Right ventricle myocardium superior (tissue), 1 donor: ENCODE measurements at regions not wholly inside any gene's neighbourhood (a gene's known extent, or its start where the extent isn't known, plus 50 kb on each side); places are given as distances from the start of the nearest gene placed in this dataset.

Source experiments
- ATAC-seq: fragments of 200-7000 bp; cut with Tn5 transposase; one replicate; pipeline ENCODE4 v1.9.1; 2020; ENCODE audit warnings: mild to moderate bottlenecking; ENCODE audit not compliant: poor library complexity
- DNase-seq: peaks from one replicate; pipeline ENCODE4 v3.0.0-alpha.2; 2020
- intact Hi-C: fragments of 100-400 bp; cut with DNase I; formaldehyde crosslinking; loops from one replicate; pipeline ENCODE4 v1.11.2; 2022
- donor health status: DM: no; HTN: yes; CAD: no; lungs with severe emphysema.

DNA sequence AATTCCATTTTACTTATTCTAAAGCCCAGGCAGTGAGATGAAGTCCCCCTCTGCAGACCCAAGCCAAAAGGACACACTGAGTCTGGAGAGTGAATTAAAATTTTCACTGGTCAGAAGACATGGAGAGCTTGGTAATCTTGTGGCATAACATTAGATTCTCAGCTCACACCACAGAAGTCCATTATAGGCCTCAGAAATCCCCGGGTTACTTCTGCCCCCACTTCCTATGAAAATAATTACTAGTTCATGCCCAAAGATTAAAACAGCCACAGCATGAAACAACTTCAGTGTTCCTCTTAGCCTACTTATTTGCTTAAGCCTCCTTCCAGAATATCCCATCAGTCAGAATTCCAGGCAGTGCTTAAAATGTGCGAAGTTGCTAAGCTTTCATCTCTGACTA, 123.3 kb downstream of the ZC3H11B start:
- ATAC-seq (no peak), DNase-seq (no peak)
- intact Hi-C loops = no loop called here

DNA sequence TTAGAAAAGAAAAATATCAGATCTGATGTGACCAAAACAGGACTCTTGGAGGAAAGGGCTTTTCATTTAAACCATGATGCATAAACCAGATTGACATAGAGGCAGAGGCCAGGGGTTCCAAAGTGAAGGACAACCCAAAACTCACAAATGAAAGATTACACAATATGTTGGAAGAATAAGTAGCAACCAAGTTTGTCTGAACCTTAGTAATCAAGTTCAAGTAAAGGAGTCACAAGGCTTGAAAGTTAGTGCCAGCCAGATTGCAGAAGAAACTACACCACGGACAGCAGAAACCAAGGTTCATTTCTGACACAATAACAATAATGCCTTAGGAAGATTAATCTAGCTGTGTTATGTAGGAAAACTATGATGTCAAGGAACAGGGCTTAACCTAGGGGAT, 124.6 kb downstream of the ZC3H11B start:
- no peak for ATAC-seq
- intact Hi-C loops = no loop called here
- no peak for DNase-seq

DNA sequence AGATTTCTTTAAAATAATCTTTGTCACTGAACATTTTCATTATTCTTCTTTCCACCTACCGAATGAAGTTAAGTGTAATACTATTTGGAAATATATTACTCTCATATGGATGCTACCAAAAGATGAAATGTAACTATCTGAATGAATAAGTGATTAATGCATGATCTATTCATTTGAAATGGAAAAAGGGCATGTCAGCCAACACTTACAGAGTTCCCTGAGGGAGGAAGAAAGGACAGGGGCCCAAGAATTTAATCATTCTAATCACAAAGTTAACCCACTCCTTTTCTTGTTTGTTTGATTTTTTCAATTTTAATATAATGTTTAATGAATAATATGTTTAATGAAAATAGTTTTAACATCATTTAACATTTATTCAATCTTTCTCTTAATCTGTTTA, 129.4 kb downstream of the ZC3H11B start:
- no peak for DNase-seq
- no peak for ATAC-seq
- intact Hi-C loops = no loop called here

DNA sequence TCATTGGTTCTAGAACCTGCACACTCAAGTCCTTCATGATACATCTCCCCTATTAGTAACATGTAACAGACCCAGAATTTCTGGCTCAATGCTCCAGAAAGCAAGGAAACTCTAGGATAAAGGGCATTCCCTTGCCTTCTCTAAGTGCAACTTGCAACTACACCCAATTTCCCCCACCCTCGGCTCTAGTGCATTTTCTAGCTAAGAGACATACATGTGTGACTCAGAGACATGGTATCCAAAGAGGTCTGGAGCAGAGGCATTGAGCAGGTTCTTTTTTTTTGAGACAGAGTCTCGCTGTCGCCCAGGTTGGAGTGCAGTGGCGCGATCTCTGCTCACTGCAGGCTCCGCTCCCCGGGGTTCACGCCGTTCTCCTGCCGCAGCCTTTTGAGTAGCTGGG, 132.9 kb downstream of the ZC3H11B start:
- no peak for DNase-seq
- no peak for ATAC-seq
- intact Hi-C loops = no loop called here

DNA sequence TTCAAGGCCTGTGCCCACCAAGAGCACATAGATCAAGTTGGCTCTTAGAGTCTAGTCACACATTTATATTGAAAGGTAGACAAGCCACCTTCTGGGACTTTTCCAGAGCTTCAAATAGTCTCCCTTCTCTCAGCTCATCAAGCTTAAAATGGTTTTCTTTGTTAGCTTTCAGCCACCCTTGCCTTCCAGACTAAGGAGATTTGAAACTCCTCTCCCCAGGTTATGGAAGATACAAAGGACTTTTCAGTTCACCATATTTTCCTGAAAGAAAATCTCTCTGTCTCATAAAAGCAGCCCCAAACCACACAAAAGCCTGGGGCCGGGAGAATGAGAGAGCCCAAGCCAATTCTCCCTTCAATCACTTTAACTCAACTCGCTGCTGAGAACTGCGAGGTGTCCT, 134.1 kb downstream of the ZC3H11B start:
- DNase-seq = no peak
- intact Hi-C loops = no loop called here
- no peak for ATAC-seq

DNA sequence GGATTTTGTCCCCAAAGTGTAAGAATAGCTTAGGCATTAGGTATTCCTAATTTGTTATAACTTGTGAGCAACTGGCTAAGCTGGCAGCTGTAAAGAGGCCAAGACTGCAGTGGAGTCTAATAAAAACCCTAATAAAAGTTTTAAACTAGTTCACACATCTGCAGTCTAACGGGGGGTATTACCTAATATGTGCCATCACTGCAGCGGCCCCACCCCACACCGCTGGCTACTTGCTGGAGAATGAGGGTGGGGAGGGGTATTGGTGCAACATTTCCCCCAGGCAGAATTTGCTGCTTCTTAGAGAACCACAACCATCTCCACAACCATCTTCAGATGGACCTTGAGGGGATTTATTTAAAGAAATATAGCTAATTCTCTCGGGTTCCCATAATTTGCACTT, 135.0 kb downstream of the ZC3H11B start:
- intact Hi-C loops = no loop called here
- no peak for DNase-seq
- no peak for ATAC-seq

DNA sequence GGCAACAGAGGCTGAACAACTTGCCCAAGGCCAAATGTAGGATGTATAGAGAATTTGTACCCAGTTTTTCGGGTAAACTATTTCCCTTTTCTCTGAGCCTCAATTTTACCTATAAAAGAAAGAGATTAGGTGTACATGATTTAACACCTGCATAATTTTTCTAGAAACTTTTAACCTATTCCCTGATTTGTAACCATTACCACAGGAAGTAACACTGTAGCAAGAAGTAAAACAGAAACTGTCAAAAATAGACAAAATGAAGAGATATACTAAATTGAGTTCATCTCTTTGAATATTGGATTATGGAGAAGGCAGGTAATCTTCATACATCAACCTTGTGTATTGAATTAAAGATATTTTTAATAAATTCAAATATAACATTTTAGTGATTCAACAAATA, 136.2 kb downstream of the ZC3H11B start:
- ATAC-seq = no peak
- no peak for DNase-seq
- intact Hi-C loops = no loop called here

DNA sequence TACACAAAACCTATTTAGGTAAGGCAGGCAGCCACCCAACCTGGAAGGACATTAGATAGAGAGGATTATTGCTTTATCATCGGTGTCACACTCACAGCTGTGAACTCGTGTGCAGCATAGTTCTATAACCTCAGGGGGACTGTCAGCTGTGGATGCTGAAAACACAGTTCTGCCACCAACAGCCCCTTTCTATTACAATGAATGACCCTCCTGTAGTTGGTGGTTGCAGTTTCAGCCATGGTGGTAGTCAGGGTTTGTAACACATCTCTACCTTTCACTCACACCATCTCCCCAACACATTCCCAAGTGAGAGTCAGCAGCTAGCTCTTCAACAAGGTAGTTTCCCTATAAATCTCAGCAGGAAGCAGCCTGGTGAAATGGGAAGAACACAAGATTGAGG, 136.8 kb downstream of the ZC3H11B start:
- ATAC-seq (no peak), DNase-seq (no peak)
- intact Hi-C loops = no loop called here

DNA sequence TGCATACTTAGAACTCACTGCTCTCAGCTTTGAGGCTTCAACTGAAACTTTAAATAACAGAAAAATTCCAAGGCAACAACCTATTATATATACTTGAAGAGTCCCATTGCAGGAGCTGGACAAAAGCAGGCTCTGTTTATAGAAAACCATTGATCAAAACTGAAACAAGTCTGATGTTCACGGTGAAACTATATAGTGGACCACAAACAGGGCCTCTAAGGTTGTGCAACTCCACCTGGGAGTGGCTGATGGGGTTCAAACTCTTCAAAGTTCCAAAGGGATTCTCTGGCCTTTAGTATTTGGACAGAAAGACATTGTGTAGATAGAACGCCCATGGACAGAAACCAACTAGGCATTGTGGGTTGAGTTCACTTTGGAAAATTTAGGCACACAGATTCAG, 140.3 kb downstream of the ZC3H11B start:
- intact Hi-C loops = no loop called here
- ATAC-seq (no peak), DNase-seq (no peak)

DNA sequence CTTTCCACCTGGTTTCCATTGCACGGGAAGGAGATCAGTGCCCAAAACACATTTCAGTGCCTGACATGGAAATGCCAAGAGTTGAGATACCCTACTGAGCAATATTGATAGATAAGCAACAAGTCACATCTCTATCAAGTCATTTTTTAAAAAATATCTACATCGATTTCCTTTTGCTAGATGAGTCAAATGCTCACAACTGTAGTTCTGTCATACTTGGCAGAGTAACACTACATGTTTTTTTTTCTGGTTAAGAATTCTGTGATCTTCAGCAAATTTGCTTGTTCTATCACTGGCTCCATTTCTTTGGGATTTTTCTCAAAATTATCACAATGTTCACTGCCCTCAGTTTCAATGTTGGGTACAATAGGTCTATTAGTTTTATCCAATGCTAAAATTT, 145.4 kb downstream of the ZC3H11B start:
- intact Hi-C loops = no loop called here
- no peak for ATAC-seq
- DNase-seq = no peak

DNA sequence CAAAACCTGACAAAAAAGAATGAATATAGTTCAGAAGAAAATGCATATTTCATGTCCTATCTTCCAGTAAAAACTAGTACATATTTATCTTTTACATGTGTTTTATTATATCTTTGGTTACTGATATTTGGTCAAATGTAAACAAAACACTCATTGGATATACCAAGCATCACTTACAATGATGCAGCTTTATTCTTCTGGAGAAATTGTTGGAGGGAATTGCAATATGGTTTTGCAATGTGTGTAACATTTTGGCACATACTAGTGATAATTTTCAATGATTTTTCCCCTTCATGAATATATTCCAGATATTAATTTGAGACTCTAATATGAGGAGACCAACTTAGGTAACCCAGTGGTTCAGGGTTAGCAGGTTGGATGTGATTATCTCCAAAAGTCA, 146.1 kb downstream of the ZC3H11B start:
- ATAC-seq (no peak), DNase-seq (no peak)
- intact Hi-C loops = no loop called here

DNA sequence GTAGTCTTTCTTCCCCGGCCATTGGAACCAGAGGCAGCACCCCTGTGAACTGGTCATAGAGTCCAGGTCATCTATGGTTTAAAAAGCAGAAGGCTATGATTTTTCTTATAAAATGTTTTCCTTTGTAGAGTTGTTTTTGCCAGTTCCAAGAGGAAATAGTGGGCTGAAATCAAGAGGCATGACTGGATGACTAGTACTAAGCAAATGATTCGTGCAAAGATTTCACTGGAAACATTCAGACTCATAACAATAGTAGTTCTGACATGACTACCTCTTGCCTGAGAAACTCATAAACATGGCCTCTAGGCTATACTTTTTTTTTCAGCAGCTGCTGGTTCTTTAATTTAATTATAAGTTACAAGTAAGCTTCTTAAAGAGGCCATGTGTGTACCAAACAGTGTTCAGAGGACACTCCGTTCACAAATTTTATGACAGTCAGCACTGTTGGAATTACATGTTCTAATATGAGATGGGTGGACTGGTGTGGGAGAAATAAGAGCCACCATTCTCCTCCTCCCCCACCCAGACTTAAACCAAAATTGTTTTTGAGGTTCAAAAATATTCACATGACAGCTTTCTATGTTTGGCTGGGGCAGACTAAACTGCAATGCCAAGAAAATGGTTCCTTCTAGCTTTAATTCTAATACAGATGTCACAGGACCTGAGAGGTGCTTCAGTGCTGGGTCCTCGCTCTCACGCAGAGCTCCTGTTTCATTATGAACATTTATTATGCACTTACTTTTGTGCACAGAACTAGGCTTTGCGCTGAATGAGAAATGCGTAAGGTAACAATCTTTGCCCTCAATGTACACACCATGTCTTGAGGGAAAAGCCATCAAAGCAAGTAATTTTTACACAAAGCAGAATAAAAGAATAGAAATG, 147.5 kb downstream of the ZC3H11B start:
- DNase-seq = no peak
- intact Hi-C loops = no loop called here
- ATAC-seq = no peak

DNA sequence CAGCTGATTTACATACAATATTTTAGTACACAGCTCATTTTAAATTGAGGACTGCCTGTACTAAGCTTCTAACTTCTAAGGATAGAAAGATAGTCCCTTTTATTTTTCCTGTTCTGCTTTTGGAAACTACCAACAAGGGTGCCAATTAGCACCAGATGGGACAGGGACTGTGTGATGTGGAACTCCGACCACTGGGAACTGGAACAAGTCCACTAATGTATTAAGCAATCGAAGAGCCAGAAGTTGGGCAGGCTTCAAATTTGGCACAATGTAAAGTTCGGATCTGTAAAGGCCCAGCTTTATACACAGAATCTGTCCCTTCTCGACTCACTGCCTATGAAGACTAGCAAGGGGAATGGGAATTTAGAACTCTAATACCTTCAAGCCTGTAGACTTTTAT, 149.3 kb downstream of the ZC3H11B start:
- DNase-seq (no peak), ATAC-seq (peak; percentile 64)
- intact Hi-C loops = no loop called here

DNA sequence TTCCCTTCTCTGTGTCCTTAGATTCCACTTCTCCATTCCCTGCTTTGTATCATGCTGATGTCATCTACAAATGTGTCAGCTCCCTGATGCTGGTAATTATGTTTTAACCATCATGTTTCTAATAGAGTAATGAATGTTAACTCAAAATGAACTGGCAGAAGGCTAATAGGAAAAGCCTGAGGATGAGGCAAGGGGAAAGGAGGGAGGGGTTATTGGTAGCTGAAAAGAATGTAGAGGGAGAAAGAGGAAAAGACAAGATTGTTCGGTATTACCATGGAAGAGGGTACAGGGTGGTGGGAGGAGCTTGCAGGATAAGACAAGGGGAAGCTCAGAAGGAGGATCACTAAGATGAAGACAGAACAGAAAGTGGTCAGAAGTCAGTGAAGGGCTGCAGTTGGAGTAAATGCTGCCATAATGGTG, 150.9 kb downstream of the ZC3H11B start:
- intact Hi-C loops = no loop called here
- DNase-seq (no peak), ATAC-seq (peak; percentile 34)

DNA sequence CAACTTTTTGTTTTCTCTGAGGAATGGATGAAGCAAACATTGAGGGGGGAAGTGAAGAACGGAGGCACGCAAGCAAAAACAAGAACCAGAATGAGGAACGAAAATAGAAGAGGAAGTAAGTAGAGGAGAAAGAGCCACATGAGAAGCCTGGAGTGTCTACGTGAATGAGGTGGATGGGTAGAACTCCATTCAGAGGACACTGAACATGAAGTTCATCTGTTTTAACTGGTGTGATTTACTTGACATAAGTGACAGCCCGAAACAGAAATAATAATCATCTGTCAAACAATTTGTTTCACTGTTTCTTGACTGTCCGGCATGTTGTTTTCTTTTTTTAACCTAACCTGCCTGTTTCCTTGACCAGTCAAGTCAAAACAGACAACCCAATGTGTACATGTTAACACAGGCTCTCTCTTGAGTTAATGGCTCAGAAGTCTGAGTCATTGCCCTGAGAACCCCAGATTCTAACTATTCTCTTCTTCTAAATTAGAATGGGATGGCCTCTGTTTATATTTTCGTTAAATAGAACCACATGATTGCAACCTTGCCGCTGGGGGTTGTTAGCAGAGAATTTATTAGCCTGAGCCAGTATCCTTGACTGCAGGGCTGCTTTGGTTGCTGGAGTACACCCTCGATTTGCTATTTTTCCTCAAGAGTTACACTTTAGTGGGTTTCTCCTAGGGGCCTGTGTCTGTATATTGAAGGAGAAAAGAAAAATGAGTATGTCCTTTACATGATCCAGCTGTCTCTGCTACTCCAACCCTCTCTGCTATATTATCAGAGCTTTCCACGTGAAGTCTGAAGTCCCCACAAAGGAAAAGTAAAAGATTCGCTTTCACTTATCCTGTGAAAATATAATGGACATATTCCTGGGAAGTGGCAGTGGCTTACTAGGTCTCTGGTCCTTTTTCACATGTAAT, 151.7 kb downstream of the ZC3H11B start:
- intact Hi-C loops = no loop called here
- DNase-seq = no peak
- ATAC-seq = peak; percentile 61

DNA sequence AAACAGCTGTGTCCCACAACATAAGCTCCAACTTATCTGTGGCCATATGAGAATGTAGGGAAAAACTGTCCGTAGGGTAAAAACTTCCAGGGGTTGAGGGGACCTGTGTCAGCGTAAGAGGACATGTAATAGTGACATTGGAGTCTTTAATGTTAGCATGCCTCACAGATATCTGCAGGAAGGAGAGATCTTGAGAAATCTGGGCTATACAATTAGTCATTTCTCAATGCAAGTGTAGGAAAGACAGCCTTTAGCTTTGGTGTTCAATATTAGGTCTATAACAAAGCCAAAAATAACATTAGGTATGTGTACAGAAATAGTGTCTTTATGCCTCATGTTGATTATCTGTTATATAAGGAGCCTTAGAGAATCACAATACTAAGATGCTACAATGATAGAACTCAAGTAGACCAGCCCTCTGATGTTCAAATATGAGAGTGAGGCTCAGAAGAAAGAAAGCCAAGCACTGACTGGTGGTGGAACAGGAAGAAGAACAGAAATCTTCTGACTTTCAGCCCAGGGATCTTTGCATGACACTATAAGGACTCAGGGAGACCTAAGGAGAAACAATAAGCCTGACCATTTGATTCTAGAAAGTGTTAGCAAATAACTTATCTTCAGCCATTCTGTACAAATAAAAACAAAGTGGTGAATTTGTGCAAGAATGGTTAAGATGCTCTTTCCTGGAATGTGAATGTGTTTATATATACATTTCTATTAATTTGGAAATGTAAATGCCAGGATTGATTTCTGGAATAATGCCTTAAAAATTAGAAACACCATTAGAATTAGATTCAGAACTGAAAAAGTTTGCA, 152.6 kb downstream of the ZC3H11B start:
- no peak for ATAC-seq
- DNase-seq = no peak
- intact Hi-C loops = no loop called here

DNA sequence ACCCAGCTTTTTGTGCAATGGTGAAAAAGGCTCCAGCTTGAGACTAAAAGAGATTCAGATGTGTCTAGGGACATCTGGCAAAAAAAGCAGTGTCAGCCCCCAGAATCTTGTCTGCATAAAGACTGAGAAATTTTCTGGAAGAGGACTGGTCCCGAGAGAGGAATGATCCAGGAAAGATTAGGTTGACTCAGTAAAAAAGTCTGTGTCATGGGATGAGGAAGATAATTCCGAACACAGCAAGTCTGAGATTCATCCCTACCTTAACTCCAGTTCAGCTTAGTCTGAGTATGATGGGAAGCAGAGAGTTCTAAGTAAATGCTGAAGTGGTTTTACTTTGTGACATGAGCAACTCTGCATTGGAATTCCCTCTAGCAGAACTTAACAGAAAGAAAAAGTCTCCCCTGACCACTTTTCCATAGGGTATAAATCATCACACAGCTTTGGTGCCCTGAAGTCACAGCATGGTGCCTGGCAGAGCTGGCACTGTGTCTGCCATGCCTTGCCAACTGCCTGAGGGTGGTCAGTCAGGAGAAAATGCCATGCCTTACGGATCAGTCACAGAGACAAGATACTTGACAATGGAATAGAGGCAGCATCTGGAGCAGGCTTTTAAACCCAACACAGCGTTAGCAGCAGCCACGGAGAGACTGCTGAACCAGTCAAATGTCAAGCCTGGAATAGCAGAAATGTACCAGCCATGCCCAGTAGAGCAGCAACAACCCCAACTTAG, 153.4 kb downstream of the ZC3H11B start:
- DNase-seq = no peak
- intact Hi-C loops = no loop called here
- peak; percentile 23 for ATAC-seq

DNA sequence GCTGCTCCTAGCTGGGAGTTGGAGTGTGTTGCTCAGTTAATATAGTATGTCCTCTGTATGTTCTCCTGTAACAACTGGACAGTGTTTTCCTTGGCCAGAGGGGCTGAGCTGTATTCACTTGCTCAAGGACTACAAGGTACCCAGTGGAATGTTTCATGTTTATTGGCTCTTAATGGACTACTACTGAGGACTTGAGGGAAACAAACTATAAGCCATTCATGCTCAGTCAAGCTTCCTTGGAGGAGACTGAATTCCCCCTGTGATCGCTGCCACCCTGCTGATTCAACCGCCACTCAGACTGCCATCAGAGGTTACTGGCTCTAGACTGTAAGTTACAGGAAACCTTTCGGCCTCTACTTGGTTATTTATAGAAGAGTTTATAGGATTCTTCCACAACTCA, 166.6 kb downstream of the ZC3H11B start:
- DNase-seq (no peak), ATAC-seq (peak; percentile 43)
- intact Hi-C loops = no loop called here

DNA sequence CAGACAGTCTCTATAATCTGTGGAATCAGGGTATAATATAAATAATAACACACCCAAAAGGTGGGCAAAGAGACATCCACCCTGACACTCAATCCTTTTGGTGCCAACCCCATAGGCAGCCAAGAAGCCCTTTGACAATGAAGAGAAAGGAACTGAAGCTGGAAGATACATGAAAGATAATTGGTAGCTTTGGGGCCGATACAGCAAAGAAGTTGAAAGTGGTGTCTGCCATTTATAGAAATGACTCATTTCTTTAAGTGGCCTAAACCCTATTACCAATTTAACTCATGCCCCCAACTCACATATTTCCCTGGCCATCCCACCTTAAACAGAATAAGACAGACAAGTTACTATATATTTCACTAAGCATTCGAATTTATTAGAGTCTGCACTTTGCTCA, 167.0 kb downstream of the ZC3H11B start:
- intact Hi-C loops = no loop called here
- ATAC-seq (no peak), DNase-seq (no peak)
